Effector memory CD8-positive, alpha-beta T cell (primary cell): ENCODE measurements at regions not wholly inside any gene's neighbourhood (a gene's known extent, or its start where the extent isn't known, plus 50 kb on each side); places are given as distances from the start of the nearest gene placed in this dataset.

Experiments
- ATAC-seq: fragments of 150-1000 bp; cut with Tn5 transposase; replicated peaks from 2 replicates; pipeline ENCODE4 v1.10.0; 2021; ENCODE audit warnings: mild to moderate bottlenecking, moderate library complexity
- DNase-seq, 3 experiments: peaks; one replicate each; pipeline ENCODE4 v3.0.0; 2021
- H3K27ac Mint-ChIP-seq, 2 donors: one replicate each; pipeline ENCODE4 v1.8.0; 2022; ENCODE audit warnings: mild to moderate bottlenecking in 2 of 2, mixed read lengths in 2 of 2, moderate library complexity in 2 of 2
- H3K27me3 Mint-ChIP-seq, 2 donors: one replicate each; pipeline ENCODE4 v1.8.0; 2022; ENCODE audit warnings: mixed read lengths in 2 of 2
- H3K36me3 Mint-ChIP-seq: one replicate; pipeline ENCODE4 v1.8.0; 2022; ENCODE audit warnings: mild to moderate bottlenecking, moderate library complexity, mixed read lengths; ENCODE audit not compliant: insufficient read depth
- H3K4me1 Mint-ChIP-seq, 2 donors: one replicate each; pipeline ENCODE4 v1.8.0; 2022; ENCODE audit warnings: low read depth in 2 of 2, mixed read lengths in 2 of 2
- H3K4me3 Mint-ChIP-seq, 2 donors: one replicate each; pipeline ENCODE4 v1.8.0; 2022; ENCODE audit warnings: mild to moderate bottlenecking in 2 of 2, mixed read lengths in 2 of 2, moderate library complexity in 2 of 2
- H3K9me3 Mint-ChIP-seq, 2 donors: one replicate each; pipeline ENCODE4 v1.8.0; 2022; ENCODE audit warnings: mixed read lengths in 2 of 2

DNA sequence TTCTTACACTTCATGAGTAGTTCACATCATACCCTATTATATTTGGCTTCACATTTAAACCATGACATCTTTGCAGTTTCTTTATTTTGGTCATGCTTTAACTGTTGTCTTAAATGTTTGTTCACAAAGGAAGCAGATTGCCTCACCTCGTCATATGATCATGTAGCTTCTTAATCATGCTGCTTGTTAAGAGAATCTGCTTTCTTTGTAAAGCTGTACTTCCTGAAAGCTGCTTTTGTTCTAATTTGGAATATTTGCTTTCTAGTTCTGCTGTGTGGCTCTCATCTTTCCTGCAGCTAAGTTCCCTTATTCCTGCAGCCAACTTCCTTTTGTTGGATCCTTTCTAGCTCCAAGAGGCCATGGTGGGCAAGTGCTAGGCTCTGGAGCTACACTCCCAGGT lies 62.9 kb upstream of the SIM2 start:
- Mint-ChIP-seq H3K27me3 (peaks cover 29 to 44% of the 10 kb centered on the region in 2 donors), H3K4me3 (no peak overlapping the region)
- no peak for DNase-seq

GRCh38 chr21:36636439-36636838 lies 62.5 kb upstream of the SIM2 start:
- peaks cover 5% of the 10 kb centered on the region for H3K36me3 Mint-ChIP-seq
- no peaks in the 10 kb centered on the region for H3K9me3 Mint-ChIP-seq
- DNase-seq (no peak), ATAC-seq (no peak)
- H3K4me1 Mint-ChIP-seq = no peaks in the 10 kb centered on the region
- no peak overlapping the region for H3K4me3 Mint-ChIP-seq
- H3K27me3 Mint-ChIP-seq = peaks cover 29 to 42% of the 10 kb centered on the region in 2 donors
- no peak overlapping the region for H3K27ac Mint-ChIP-seq

More for the DNA sequence above, 62.9 kb upstream of the SIM2 start:
- no peaks in the 10 kb centered on the region for H3K9me3 Mint-ChIP-seq
- no peaks in the 10 kb centered on the region for H3K4me1 Mint-ChIP-seq
- no peak for ATAC-seq
- H3K36me3 Mint-ChIP-seq = peaks cover 5% of the 10 kb centered on the region
- no peak overlapping the region for H3K27ac Mint-ChIP-seq

DNA sequence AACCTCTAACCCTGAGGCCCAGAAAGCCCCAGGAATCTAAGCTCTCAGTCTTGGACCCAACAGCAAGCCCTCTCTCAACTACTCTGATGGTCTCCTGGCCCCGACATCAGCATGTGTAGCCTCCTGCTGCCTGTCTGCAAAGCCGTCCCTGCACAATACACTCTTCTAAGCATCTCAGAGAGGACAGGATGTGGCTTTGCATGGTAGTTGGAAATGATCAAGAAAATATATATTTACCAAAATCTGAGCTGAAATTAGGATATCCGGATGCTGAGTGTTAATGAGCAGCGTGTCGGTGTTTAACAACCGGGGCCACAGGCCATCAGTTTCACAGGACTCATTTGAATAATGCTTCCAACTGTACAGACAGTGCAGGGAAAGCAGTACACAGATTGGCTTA lies 59.1 kb upstream of the SIM2 start:
- ATAC-seq = no peak
- Mint-ChIP-seq H3K27ac (no peak overlapping the region), H3K36me3 (peaks cover 5% of the 10 kb centered on the region), H3K4me3 (no peak overlapping the region), H3K27me3 (peaks cover 41 to 54% of the 10 kb centered on the region in 2 donors), H3K9me3 (no peaks in the 10 kb centered on the region), H3K4me1 (no peaks in the 10 kb centered on the region)
- DNase-seq = no peak

- Mint-ChIP-seq H3K27ac (no peak overlapping the region), H3K27me3 (peaks cover 41 to 56% of the 10 kb centered on the region in 2 donors), H3K9me3 (no peaks in the 10 kb centered on the region), H3K4me1 (no peaks in the 10 kb centered on the region), H3K4me3 (no peak overlapping the region), H3K36me3 (peaks cover 5% of the 10 kb centered on the region)
- ATAC-seq (no peak), DNase-seq (no peak)
These were observed 58.7 kb upstream of the SIM2 start for GRCh38 chr21:36640174-36640720.

DNA sequence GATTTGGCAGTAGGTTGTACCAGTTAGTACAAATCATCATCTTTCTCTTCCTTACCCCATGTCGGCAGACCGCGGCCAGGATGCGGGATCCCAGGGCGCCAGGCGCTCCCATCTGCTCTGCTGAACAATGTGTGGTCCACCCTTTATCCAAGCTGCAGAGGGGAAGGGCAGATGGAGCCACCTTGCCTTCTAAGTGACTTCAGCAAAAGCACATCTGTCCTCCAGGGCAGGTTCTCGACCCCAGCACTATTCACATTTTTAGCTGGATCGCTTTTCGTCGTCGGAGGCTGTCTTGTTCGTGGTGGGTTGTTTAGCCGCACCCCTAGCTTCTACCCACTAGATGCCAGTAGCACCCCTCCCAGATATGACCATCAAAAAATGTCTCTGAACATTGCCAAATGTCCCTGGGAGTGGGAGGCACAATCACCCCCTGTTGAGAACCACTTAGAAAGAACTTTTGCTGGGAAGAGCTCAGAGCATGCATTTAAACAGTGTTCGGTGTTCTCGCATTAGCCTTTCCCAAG lies 58.1 kb upstream of the SIM2 start:
- no peaks in the 10 kb centered on the region for H3K4me1 Mint-ChIP-seq
- H3K9me3 Mint-ChIP-seq = no peaks in the 10 kb centered on the region
- H3K27me3 Mint-ChIP-seq = peaks cover 41 to 62% of the 10 kb centered on the region in 2 donors
- no peak overlapping the region for H3K4me3 Mint-ChIP-seq
- no peak for ATAC-seq
- peaks cover 5% of the 10 kb centered on the region for H3K36me3 Mint-ChIP-seq
- DNase-seq = no peak
- H3K27ac Mint-ChIP-seq = no peak overlapping the region

GRCh38 chr21:36641346-36641745 lies 57.6 kb upstream of the SIM2 start:
- Mint-ChIP-seq H3K9me3 (no peaks in the 10 kb centered on the region), H3K4me3 (no peak overlapping the region), H3K4me1 (no peaks in the 10 kb centered on the region), H3K27ac (no peak overlapping the region), H3K27me3 (peaks cover 41 to 62% of the 10 kb centered on the region in 2 donors), H3K36me3 (peaks cover 5% of the 10 kb centered on the region)
- no peak for DNase-seq
- ATAC-seq = no peak

DNA sequence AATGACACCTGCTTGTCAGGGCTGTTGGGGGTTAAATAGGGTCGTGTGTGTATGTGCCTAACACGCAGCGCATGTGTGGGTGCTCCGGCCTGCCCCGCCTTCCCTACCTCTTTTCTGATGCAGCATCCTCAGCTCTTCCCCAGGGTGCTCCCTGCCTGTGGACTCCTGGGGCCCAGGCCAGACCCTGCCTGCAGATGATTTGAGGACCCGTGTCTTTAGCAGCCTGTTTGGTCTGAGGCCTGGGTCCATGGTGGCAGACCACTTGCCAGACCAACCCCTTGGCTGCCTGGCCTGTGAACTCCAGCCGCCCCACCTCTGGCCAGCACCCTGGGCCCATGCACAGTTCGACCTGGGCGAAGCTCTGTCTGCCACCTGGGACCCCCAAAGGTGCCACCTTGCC lies 57.0 kb upstream of the SIM2 start:
- no peak for DNase-seq
- H3K36me3 Mint-ChIP-seq = peaks cover 5% of the 10 kb centered on the region
- ATAC-seq = no peak
- H3K4me1 Mint-ChIP-seq = peaks cover 0 to 2% of the 10 kb centered on the region in 2 donors
- no peak overlapping the region for H3K27ac Mint-ChIP-seq
- H3K4me3 Mint-ChIP-seq = no peak overlapping the region
- H3K9me3 Mint-ChIP-seq = no peaks in the 10 kb centered on the region
- H3K27me3 Mint-ChIP-seq = peaks cover 44 to 67% of the 10 kb centered on the region in 2 donors

- no peaks in the 10 kb centered on the region for H3K9me3 Mint-ChIP-seq
- peaks cover 53 to 71% of the 10 kb centered on the region in 2 donors for H3K27me3 Mint-ChIP-seq
- no peak overlapping the region for H3K27ac Mint-ChIP-seq
These were observed 56.1 kb upstream of the SIM2 start for GRCh38 chr21:36642777-36643176.

DNA sequence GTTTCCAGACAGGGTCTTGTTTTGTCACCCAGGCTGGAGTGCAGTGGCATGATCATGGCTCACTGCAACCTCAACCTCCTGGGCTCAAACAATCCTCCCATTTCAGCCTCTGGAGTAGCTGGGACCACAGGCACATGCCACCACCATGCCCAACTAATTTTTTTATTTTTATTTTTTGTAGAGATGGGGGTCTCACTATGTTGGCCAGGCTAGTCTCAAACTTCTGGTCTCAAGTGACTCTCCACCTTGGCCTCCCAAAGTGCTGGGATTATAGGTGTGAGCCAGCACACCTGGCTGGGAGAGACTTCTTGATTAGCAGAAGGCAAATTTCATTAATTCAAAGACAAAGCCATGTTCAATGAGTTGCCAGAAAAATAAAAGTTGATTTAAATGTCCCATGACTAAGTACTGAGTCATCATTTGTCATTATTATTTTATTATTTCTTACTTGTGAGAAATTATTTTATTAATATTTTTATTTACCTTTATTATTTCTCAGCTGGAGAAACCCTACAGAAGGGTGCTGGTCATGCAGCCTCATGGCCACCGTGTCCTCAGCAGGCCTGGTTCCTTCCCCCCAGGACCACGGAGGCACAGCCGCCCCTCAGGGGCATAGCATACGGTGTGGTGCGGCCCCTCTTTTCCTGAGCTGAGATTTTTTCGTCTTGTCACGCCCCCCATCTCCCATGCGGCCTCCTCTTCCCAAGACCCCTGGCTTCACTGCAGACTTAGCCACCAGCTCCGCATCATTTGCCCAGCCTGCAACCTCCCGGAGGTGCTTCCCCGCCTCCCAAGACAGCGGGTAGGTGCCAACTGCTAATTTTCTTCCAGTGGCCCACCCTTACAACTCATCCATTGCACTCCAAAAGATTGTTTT lies 55.3 kb upstream of the SIM2 start:
- no peak for DNase-seq
- H3K27me3 Mint-ChIP-seq = peaks cover 55 to 73% of the 10 kb centered on the region in 2 donors
- H3K9me3 Mint-ChIP-seq = no peaks in the 10 kb centered on the region
- no peak overlapping the region for H3K4me3 Mint-ChIP-seq
- no peak for ATAC-seq
- peaks cover 0 to 2% of the 10 kb centered on the region in 2 donors for H3K4me1 Mint-ChIP-seq
- H3K27ac Mint-ChIP-seq = no peak overlapping the region
- H3K36me3 Mint-ChIP-seq = peaks cover 5% of the 10 kb centered on the region

More at GRCh38 chr21:36642777-36643176, 56.1 kb upstream of the SIM2 start:
- ATAC-seq (no peak), DNase-seq (no peak)
- Mint-ChIP-seq H3K4me3 (no peak overlapping the region), H3K36me3 (peaks cover 5% of the 10 kb centered on the region), H3K4me1 (peaks cover 0 to 2% of the 10 kb centered on the region in 2 donors)

DNA sequence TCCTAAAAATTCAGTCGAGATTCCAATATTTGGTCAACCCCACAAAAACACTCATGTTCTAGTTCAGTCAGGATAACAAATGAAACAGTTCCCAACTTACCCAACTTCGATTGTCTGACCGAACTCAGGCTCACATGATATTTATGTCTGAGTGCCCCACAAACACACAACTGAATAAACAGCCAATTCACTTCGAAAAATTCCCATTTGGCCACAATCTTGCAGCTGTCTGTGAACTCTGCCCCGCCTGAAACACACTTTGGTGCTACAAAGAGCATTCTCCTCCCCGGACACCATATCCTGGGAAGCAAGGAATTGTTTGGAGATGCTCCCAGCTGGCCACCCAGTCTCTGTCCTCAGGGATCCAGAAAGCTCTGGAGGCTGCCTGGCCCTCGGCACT lies 52.9 kb upstream of the SIM2 start:
- peaks cover 40 to 57% of the 10 kb centered on the region in 2 donors for H3K27me3 Mint-ChIP-seq
- no peak overlapping the region for H3K27ac Mint-ChIP-seq
- peaks cover 0 to 2% of the 10 kb centered on the region in 2 donors for H3K4me1 Mint-ChIP-seq
- no peaks in the 10 kb centered on the region for H3K9me3 Mint-ChIP-seq
- no peak for ATAC-seq
- H3K36me3 Mint-ChIP-seq = no peaks in the 10 kb centered on the region
- H3K4me3 Mint-ChIP-seq = no peak overlapping the region
- no peak for DNase-seq

DNA sequence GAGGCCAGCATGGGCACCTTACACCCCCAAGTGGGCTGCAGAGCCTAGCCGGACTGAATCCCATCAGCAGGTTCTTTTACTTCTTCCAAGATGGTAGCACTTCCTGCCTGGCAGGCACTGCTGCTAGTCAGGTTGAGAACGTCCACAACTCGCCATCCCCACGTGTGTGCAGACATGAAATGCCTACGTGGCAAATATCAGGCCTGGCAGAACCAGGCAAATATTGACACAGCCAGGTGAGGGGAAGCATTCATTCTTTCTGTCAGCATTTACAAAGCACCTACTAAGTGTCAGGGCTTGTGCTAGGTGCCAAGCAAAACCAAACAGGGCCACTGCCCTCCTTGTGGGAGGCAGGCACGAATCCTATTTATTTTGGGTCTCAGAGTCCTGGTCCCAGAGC lies 52.3 kb upstream of the SIM2 start:
- Mint-ChIP-seq H3K4me3 (no peak overlapping the region), H3K4me1 (peaks cover 0 to 2% of the 10 kb centered on the region in 2 donors), H3K27me3 (peaks cover 36 to 55% of the 10 kb centered on the region in 2 donors), H3K27ac (no peak overlapping the region), H3K9me3 (no peaks in the 10 kb centered on the region), H3K36me3 (no peaks in the 10 kb centered on the region)
- DNase-seq (no peak), ATAC-seq (no peak)

- H3K36me3 Mint-ChIP-seq = no peaks in the 10 kb centered on the region
- no peak overlapping the region for H3K4me3 Mint-ChIP-seq
- H3K27ac Mint-ChIP-seq = no peak overlapping the region
- DNase-seq (no peak), ATAC-seq (no peak)
- H3K9me3 Mint-ChIP-seq = no peaks in the 10 kb centered on the region
- H3K27me3 Mint-ChIP-seq = peaks cover 35 to 48% of the 10 kb centered on the region in 2 donors
- peaks cover 0 to 2% of the 10 kb centered on the region in 2 donors for H3K4me1 Mint-ChIP-seq
These were observed 51.4 kb upstream of the SIM2 start for GRCh38 chr21:36647279-36648093.
